ENCODE measurements at regions not wholly inside any gene's neighbourhood (a gene's known extent, or its start where the extent isn't known, plus 50 kb on each side); places are given as distances from the start of the nearest gene placed in this dataset.

- intact Hi-C loops (cut with micrococcal nuclease; ENCODE audit: unreplicated experiment) = no loop called here
- H2AFZ ChIP-seq (ENCODE audit: low read length) = no peak overlapping the region
- H3K79me2 ChIP-seq (ENCODE audit: insufficient read depth, low read depth, low read length) = no peaks in the 10 kb centered on the region
- CTCF ChIA-PET (ENCODE audit: unreplicated experiment) = no interaction called here
- no peak overlapping the region for H3K27ac ChIP-seq (ENCODE audit: low read depth, low read length, poor library complexity, severe bottlenecking)
- POLR2A ChIA-PET = no interaction called here
- no peaks in the 10 kb centered on the region for H3K36me3 ChIP-seq (ENCODE audit: insufficient read depth, low read length)
- DNase-seq (ENCODE audit: low spot score) = no peak
- H3K9me3 ChIP-seq (ENCODE audit: low read length) = no peaks in the 10 kb centered on the region
- no peak overlapping the region for H3K4me2 ChIP-seq (ENCODE audit: low read length)
- TF ChIP-seq CTCF (conservative IDR thresholded peaks at IDR 0.05; ENCODE audit: low read length) = no peak
- TF ChIP-seq EZH2phosphoT487 (IDR thresholded peaks at IDR 0.05; ENCODE audit: borderline replicate concordance, low read depth, low read length) = no peak
- H3K4me1 ChIP-seq (ENCODE audit: insufficient read depth, low read length, poor library complexity, severe bottlenecking) = no peaks in the 10 kb centered on the region
- H3K9me2 ChIP-seq (ENCODE audit: insufficient read depth, low read length) = no peaks in the 10 kb centered on the region
- BruUV-seq (replicated peaks) = no TSS peak
- H4K20me1 ChIP-seq (ENCODE audit: insufficient read depth, low read length) = no peaks in the 10 kb centered on the region
- H3K4me3 ChIP-seq (ENCODE audit: low read depth, low read length, poor library complexity, severe bottlenecking) = no peak overlapping the region
These were observed 507.7 kb upstream of the SEMA6D start for GRCh38 chr15:47209591-47209990.

- intact Hi-C loops (cut with micrococcal nuclease; ENCODE audit: unreplicated experiment) = no loop called here
- no peak for DNase-seq (ENCODE audit: low spot score)
- H3K9me2 ChIP-seq (ENCODE audit: insufficient read depth, low read length) = no peaks in the 10 kb centered on the region
- no TSS peak for BruUV-seq (replicated peaks)
- no peak overlapping the region for H3K4me3 ChIP-seq (ENCODE audit: low read depth, low read length, poor library complexity, severe bottlenecking)
- H2AFZ ChIP-seq (ENCODE audit: low read length) = no peak overlapping the region
- H3K4me2 ChIP-seq (ENCODE audit: low read length) = no peak overlapping the region
- H3K9me3 ChIP-seq (ENCODE audit: low read length) = no peaks in the 10 kb centered on the region
- no peaks in the 10 kb centered on the region for H4K20me1 ChIP-seq (ENCODE audit: insufficient read depth, low read length)
- no peaks in the 10 kb centered on the region for H3K36me3 ChIP-seq (ENCODE audit: insufficient read depth, low read length)
- H3K27ac ChIP-seq (ENCODE audit: low read depth, low read length, poor library complexity, severe bottlenecking) = no peak overlapping the region
- TF ChIP-seq CTCF (conservative IDR thresholded peaks at IDR 0.05; ENCODE audit: low read length) = no peak
- no peak for TF ChIP-seq EZH2phosphoT487 (IDR thresholded peaks at IDR 0.05; ENCODE audit: borderline replicate concordance, low read depth, low read length)
- H3K79me2 ChIP-seq (ENCODE audit: insufficient read depth, low read depth, low read length) = no peaks in the 10 kb centered on the region
- no peaks in the 10 kb centered on the region for H3K4me1 ChIP-seq (ENCODE audit: insufficient read depth, low read length, poor library complexity, severe bottlenecking)
- ChIA-PET CTCF (ENCODE audit: unreplicated experiment) (no interaction called here), POLR2A (interaction anchor here (0.6 kb wide), 1 partner anchor 194 kb away, joined by 3 read pairs; no protein-coding TSS in a partner anchor)
These were observed 504.9 kb upstream of the SEMA6D start for GRCh38 chr15:47212222-47213010.

GRCh38 chr15:47213883-47214282 lies 503.4 kb upstream of the SEMA6D start:
- no peak overlapping the region for H3K4me2 ChIP-seq (ENCODE audit: low read length)
- ChIA-PET POLR2A (no interaction called here), CTCF (ENCODE audit: unreplicated experiment) (no interaction called here)
- no peak overlapping the region for H3K4me3 ChIP-seq (ENCODE audit: low read depth, low read length, poor library complexity, severe bottlenecking)
- no peak overlapping the region for H2AFZ ChIP-seq (ENCODE audit: low read length)
- H3K9me3 ChIP-seq (ENCODE audit: low read length) = no peaks in the 10 kb centered on the region
- H3K27ac ChIP-seq (ENCODE audit: low read depth, low read length, poor library complexity, severe bottlenecking) = no peak overlapping the region
- no peaks in the 10 kb centered on the region for H3K79me2 ChIP-seq (ENCODE audit: insufficient read depth, low read depth, low read length)
- no peaks in the 10 kb centered on the region for H3K4me1 ChIP-seq (ENCODE audit: insufficient read depth, low read length, poor library complexity, severe bottlenecking)
- TF ChIP-seq CTCF (conservative IDR thresholded peaks at IDR 0.05; ENCODE audit: low read length) (no peak), EZH2phosphoT487 (IDR thresholded peaks at IDR 0.05; ENCODE audit: borderline replicate concordance, low read depth, low read length) (no peak)
- intact Hi-C loops (cut with micrococcal nuclease; ENCODE audit: unreplicated experiment) = no loop called here
- no peaks in the 10 kb centered on the region for H4K20me1 ChIP-seq (ENCODE audit: insufficient read depth, low read length)
- no peak for DNase-seq (ENCODE audit: low spot score)
- no TSS peak for BruUV-seq (replicated peaks)
- H3K36me3 ChIP-seq (ENCODE audit: insufficient read depth, low read length) = no peaks in the 10 kb centered on the region
- no peaks in the 10 kb centered on the region for H3K9me2 ChIP-seq (ENCODE audit: insufficient read depth, low read length)

All from OCI-LY7 (cell line).